HG02852 (cell line): ENCODE measurements at regions not wholly inside any gene's neighbourhood (a gene's known extent, or its start where the extent isn't known, plus 50 kb on each side); places are given as distances from the start of the nearest gene placed in this dataset.
"Not testable (repeated sequence)": the region's sequence is repeated elsewhere in the genome, so short reads cannot be mapped to it uniquely, and the experiment has no call there.

Experiments
- ATAC-seq: cut with Tn5 transposase; IDR thresholded peaks from one replicate; pipeline ENCODE4 v1.9.1; 2021; ENCODE audit warnings: mild to moderate bottlenecking, moderate library complexity; ENCODE audit not compliant: unreplicated experiment

DNA sequence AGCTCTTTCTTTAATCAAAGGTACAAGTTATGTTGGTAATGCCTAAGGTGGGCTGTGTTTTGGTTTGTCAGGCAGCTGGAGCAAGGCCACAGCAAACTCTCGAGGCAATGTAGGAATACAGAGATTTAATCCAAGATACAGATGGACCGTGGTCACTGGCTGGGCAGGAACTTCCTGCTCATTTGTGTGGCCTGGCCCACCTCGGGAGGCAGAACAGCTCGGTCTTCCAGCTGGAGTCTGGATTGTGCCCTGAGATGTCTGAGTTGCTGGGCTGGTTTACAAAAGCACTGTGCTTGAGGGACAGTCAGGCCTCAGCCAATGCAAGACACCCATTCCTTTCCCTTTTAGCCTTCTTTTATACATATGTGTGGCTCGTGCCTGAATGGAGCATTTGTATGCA, 506.1 kb upstream of the SALL3 start:
- ATAC-seq, result no peak

GRCh38 chr18:78477840-78478239, 501.8 kb upstream of the SALL3 start:
- no peak for ATAC-seq

- no peak for ATAC-seq
These were observed 500.2 kb upstream of the SALL3 start for GRCh38 chr18:78479443-78479842.

GRCh38 chr18:78480262-78481054, 499.2 kb upstream of the SALL3 start:
- ATAC-seq, result no peak

DNA sequence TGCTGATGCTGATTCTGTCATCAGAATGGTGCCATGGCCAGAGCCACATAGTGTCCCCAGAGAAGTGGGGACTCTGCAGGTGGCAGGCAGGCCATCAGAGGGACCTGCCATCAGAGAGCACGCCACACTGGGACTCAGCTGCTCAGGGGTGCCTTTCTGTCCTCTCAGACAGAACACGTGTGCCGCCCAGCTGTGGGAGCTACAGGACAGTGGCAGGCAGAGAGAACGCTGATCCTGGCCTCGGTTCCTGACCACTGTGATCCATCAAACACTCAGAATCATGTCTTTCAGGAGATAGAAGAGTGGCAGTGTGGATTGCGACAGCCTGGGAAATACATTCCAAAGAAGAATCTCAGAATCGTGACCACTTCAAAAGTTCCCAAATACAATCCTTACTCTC, 497.2 kb upstream of the SALL3 start:
- ATAC-seq, result no peak

DNA sequence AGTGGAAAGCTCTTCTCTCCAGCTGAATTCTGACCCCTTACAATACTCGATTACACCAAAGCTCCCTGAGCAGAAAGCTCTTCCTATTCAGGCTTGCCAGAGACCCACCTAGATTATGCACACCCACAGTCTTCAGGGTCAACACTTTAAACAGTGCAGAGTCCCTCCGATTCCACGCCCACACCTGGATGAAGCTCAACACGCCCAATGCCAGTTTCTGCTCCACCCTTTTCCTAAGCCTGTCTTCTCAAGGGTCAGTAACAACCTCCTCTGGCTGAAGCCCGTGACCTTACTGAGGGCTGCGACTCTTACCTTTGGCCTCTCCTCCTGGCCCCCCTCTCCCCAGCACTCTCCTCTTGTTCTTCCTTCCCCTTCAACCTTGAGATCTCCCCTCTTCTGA, 492.0 kb upstream of the SALL3 start:
- no peak for ATAC-seq

DNA sequence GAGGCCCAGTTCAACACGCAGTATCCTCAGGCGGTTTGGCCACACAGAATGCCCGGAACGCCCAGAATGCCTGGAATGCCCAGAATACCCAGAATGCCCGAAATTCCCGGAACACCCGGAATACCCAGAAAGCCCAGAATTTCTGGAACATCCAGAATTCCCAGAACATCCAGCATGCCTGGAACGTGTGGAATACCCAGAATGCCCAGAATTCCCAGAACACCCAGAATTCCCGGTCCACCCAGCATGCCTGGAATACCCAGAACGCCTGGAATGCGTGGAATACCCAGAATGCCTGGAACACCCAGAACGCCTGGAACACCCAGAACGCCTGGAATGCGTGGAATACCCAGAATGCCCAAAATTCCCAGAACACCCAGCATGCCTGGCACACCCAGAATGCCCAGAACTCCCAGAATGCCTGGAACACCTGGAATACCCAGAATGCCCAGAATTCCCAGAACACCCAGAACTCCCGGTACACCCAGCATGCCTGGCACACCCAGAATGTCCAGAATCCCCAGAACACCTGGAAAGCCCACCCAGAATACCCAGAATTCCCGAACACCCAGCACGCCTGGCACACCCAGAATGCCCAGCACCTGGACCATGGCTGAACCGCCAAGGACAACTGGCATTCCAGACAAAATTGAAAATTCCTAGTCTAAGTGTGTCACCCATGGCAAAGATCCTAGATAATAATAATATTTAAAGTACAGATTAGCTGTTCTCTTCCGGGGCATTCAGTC, 487.4 kb upstream of the SALL3 start:
- no peak for ATAC-seq

DNA sequence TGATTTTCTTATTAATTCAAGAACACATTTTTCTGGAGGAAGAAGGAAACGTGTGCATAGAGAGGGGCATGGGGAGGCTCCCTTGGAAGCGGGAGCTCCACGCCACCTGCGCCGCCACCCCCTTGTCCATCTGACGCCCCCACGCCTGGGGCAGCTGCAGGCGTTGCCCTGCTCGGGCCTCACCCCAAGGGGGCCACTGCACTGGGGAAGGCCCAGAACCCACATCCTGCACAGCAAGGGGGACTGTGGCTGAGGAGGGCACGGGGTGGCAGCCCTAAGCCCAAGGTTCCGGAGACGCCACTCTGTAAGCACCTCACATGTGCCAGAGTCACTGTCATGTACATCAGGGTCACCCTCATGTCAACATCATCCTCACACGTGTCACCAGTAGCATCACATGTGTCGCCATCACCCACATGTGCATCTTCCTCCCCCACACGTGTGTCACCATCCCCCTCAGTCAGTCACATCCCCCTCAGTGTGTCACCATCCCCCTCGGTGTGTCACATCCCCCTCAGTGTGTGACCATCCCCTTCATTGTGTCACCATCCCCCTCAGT, 486.7 kb upstream of the SALL3 start:
- ATAC-seq, result no peak

- not testable (repeated sequence) for ATAC-seq
These were observed 486.1 kb upstream of the SALL3 start for GRCh38 chr18:78493490-78493889.

DNA sequence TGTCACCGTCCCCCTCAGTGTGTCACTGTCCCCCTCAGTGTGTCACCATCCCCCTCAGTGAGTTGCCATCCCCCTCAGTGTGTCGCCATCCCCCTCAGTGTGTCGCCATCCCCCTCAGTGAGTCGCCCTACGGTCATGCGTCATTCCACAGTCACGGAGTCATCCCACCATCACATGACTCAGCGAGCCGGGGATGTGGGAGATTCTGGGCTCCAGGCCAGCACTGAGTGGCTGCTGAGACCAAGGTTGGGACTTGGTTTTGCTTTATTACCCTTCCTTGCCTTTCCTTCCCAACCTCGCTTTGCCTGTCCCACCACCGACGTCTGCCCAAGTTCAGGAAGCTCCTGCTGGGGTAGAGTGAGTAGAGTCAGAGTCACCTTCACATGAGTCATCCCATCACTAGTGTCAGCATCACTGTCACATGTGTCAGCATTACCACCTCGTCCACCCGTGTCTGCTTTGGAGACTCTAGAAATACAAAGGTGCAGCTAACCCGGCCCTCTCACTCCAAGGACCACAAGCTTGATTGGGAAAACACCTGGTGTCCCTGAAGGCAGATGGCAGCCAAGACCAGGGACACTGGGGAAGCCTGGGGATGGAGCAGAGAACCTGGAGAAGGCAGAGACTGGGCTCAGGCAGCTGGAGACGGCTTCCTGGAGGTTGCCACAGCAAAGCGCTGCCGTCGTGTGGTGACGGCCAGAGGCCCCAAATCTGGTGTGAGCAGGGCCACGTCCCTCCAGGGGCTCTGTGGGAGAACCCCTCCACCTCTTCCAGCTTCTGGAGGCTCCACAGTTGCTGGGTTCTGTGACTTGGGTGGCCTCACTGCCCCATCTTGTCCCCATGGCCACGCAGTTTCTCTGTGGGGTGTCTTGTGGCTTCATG, 485.2 kb upstream of the SALL3 start:
- no peak for ATAC-seq

DNA sequence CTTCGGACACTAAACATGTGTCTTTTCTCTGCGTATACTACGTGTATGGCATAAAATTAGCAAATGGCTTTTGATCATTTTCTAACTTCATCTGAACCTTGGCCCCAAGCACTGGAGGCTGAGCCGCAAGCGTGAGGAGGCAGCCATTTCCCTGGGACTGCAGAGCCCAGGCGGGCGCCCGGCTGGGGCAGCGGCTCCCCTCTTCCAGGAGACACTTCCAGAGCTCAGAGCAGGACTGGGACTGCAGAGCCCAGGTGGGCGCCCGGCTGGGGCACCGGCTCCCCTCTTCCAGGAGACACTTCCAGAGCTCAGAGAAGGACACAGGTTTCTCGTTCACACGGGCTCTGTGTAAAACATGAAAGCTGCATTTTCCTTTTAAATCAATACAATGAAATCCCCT, 484.1 kb upstream of the SALL3 start:
- ATAC-seq, result no peak

- ATAC-seq, result no peak
These were observed 483.5 kb upstream of the SALL3 start for GRCh38 chr18:78496079-78496478.

DNA sequence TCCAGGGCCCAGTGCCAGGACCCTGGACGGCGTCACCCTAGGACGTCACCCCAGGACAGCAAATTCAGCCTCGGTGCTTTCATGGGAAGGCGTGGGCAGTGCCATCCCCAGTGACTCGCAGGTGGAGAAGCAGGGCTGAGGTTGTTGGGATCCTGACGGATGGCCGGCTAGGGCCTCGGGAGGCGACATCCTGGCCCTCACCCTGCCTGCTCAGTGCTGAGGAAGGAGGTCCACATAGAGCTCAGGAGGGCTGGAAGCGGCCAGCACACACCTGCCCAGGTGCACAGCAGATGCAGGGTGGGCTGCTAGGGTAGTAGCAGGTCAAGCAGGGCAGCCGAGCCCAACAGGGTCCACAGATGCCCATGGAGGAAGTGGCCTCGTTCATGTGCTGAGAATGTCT, 482.0 kb upstream of the SALL3 start:
- ATAC-seq, result no peak

- no peak for ATAC-seq
These were observed 480.0 kb upstream of the SALL3 start for GRCh38 chr18:78499586-78499985.

DNA sequence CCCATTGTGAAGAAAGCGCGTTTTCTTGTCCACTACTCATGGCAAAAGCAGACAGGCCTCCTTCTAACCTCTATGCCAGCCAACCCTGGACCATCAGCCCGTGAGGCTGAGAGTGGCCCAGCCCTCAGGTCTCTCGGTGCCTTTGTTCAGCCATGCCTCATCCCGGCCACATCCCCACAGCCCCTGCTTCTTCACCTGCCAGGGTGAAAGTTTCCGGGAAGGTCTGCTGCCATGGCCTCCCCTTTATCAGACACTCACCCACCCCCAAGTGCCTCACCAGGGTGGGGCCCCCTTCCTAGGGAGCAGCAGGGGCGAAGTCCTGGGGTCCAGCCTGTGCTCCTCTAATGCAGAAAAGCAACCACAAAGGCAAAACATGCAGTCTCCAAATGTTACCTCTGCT, 478.4 kb upstream of the SALL3 start:
- no peak for ATAC-seq

DNA sequence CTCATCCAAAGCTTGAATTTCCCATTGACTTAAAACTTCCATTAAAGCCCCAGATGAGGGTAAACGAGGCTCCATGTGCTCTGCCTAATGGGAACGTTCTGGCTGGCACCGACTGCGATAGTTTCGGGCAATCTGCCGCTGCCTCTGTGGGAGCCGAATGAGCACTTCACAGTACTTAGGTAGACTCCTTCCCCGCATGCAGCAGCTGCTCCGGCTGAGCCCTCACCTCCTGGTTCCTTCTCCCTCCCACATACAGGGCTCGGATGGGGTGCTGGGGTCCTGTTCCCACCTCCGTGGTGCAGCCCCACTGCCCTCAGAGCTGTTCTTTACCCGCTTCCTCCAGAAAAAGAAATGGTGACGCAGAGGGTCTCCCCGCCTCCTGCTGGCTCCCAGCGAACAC, 476.5 kb upstream of the SALL3 start:
- ATAC-seq, result no peak

DNA sequence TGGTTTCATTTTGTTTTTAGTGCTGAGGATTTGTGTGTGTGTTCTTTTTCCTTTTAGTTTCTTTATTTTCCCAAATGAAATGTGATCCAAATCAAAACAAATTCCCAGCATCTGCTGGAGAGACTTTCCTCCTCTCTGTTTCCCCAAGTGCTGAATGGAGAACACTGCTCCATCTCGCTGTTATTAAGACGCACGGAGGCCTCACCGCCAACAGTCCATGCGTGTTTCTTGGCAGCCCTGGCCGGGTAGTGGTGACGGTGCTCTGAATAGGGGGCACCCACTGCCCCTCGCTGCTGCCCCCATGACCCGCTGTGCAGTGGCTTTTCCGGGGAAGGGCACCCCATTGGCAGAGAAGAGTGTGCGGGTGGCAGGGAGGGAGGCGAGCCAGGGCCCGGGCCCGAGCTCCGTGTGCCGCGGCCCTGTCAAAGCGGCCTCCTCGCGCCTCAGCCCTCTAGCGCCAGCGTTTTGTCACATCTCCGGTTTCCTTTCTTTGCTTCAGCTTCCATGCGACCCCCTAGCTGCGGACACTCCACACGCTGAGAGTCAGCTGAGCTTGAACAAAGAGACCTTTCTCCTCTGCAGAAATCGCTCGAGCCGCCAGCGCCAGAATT, 473.7 kb upstream of the SALL3 start:
- no peak for ATAC-seq

- ATAC-seq, result no peak
These were observed 472.4 kb upstream of the SALL3 start for GRCh38 chr18:78507217-78507616.

GRCh38 chr18:78508228-78508824, 471.3 kb upstream of the SALL3 start:
- not testable (repeated sequence) for ATAC-seq

- ATAC-seq, result no peak
These were observed 469.5 kb upstream of the SALL3 start for GRCh38 chr18:78510091-78510490.
